ENCODE measurements at regions not wholly inside any gene's neighbourhood (a gene's known extent, or its start where the extent isn't known, plus 50 kb on each side); places are given as distances from the start of the nearest gene placed in this dataset.

DNA sequence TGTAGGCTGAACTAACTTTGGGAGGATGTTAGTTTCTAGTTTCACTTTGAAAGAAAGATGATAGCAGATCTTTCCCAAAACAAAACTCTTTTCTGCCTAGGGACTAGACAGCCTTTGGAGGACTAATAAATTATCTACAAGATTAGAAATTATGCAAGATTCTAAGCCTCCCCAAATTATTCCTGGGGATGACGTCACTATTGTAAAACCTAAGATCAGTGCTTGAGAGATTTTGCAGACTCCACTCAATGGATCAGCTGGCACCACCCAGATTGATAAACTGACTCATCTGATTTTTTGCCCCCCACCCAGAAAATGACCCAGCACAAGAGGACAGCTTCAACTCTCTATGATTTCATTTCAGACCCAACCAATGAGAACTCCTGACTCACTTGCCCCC lies 1057.9 kb upstream of the DIAPH2 start:
- no peak overlapping the region for H3K27ac ChIP-seq (ENCODE audit: low read length)
- no peaks in the 10 kb centered on the region for H3K27me3 ChIP-seq (ENCODE audit: low read length)
- ATAC-seq (no peak), DNase-seq (no peak)
- no peaks in the 10 kb centered on the region for H3K36me3 ChIP-seq (ENCODE audit: low read depth, low read length)
- POLR2A ChIA-PET (ENCODE audit: unreplicated experiment) = no interaction called here
- no peaks in the 10 kb centered on the region for H3K79me2 ChIP-seq (ENCODE audit: low read length)
- TF ChIP-seq EZH2 (IDR thresholded peaks at IDR 0.05; ENCODE audit: low read length, unreplicated experiment) (no peak), EZH2phosphoT487 (IDR thresholded peaks at IDR 0.05; ENCODE audit: borderline replicate concordance, low read length) (no peak)
- TF ChIP-seq, protein P1, sequence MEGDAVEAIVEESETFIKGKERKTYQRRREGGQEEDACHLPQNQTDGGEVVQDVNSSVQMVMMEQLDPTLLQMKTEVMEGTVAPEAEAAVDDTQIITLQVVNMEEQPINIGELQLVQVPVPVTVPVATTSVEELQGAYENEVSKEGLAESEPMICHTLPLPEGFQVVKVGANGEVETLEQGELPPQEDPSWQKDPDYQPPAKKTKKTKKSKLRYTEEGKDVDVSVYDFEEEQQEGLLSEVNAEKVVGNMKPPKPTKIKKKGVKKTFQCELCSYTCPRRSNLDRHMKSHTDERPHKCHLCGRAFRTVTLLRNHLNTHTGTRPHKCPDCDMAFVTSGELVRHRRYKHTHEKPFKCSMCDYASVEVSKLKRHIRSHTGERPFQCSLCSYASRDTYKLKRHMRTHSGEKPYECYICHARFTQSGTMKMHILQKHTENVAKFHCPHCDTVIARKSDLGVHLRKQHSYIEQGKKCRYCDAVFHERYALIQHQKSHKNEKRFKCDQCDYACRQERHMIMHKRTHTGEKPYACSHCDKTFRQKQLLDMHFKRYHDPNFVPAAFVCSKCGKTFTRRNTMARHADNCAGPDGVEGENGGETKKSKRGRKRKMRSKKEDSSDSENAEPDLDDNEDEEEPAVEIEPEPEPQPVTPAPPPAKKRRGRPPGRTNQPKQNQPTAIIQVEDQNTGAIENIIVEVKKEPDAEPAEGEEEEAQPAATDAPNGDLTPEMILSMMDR (conservative IDR thresholded peaks at IDR 0.05; ENCODE audit: low read depth, low read length) = no peak
- no peaks in the 10 kb centered on the region for H3F3A ChIP-seq (ENCODE audit: low read length, unreplicated experiment)
- H3K9me3 ChIP-seq (ENCODE audit: low read length) = 0 out of 2 replicates have a peak, but pooled peaks cover 6% of the 10 kb centered on the region
- no peak overlapping the region for H2AFZ ChIP-seq (ENCODE audit: low read length)
- no TSS peak for BruUV-seq (replicated peaks)
- no peaks in the 10 kb centered on the region for H3K9me2 ChIP-seq (replicated peaks; ENCODE audit: low read length)
- intact Hi-C loops (cut with micrococcal nuclease) = no loop called here
- H3K4me1 ChIP-seq (ENCODE audit: insufficient read depth, low read length) = no peaks in the 10 kb centered on the region
- CTCF ChIA-PET = no interaction called here
- H4K20me1 ChIP-seq (ENCODE audit: low read length) = no peaks in the 10 kb centered on the region
- no peak overlapping the region for H3K9ac ChIP-seq (ENCODE audit: low read length)
- H3K4me3 ChIP-seq (ENCODE audit: low read length) = no peak overlapping the region
- no peak overlapping the region for H3K4me2 ChIP-seq (ENCODE audit: low read length)

DNA sequence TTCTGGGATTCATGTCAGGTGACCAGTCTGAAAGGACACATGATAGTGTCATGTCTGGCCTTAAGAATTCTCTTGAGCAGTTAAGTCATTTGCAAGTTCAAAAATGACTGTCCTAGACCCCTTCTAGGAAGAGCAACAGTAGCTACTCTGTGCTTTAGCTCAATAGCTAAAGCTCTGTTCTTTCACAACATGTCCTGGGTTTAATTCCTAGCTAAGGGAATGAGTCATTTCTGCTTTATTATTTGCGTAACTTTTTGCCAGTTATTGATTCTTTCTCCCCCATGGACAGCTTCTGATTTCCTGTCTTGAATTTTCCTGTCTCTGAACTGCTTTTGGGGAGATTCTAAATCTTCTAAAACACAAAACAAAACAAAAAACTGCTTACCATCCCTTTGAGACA lies 1055.8 kb upstream of the DIAPH2 start:
- Histone ChIP-seq H3K9me2 (replicated peaks; ENCODE audit: low read length) (no peaks in the 10 kb centered on the region), H2AFZ (ENCODE audit: low read length) (no peak overlapping the region), H3K9ac (ENCODE audit: low read length) (no peak overlapping the region), H3K36me3 (ENCODE audit: low read depth, low read length) (no peaks in the 10 kb centered on the region), H3K79me2 (ENCODE audit: low read length) (no peaks in the 10 kb centered on the region), H3K4me3 (ENCODE audit: low read length) (no peak overlapping the region), H3K4me1 (ENCODE audit: insufficient read depth, low read length) (no peaks in the 10 kb centered on the region), H3F3A (ENCODE audit: low read length, unreplicated experiment) (no peaks in the 10 kb centered on the region), H3K9me3 (ENCODE audit: low read length) (0 out of 2 replicates have a peak, but pooled peaks cover 9% of the 10 kb centered on the region), H4K20me1 (ENCODE audit: low read length) (no peaks in the 10 kb centered on the region), H3K4me2 (ENCODE audit: low read length) (no peak overlapping the region), H3K27ac (ENCODE audit: low read length) (no peak overlapping the region), H3K27me3 (ENCODE audit: low read length) (no peaks in the 10 kb centered on the region)
- TF ChIP-seq, protein P1 (conservative IDR thresholded peaks at IDR 0.05; ENCODE audit: low read depth, low read length) = no peak
- no peak for TF ChIP-seq EZH2 (IDR thresholded peaks at IDR 0.05; ENCODE audit: low read length, unreplicated experiment)
- DNase-seq = no peak
- ATAC-seq = no peak
- intact Hi-C loops (cut with micrococcal nuclease) = no loop called here
- CTCF ChIA-PET = no interaction called here
- POLR2A ChIA-PET (ENCODE audit: unreplicated experiment) = no interaction called here
- BruUV-seq (replicated peaks) = no TSS peak

DNA sequence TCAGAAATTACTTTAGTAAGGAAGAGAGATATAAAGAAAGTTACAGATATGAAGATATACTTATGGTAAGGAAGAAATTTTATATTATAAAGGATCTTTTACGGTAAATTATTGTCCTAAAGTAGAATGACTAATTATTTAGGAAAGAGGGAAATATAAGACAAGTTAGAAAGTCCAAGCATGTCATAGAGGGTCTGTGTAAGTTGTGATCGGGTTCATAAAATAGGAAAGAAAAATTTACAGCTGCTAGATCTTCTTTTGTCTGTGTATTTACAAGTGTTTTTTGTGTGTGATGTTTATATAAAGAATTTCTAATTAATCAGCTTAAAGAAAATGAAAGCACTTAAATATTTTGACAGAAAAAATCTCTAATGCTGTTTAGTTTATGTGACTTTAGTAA lies 1054.9 kb upstream of the DIAPH2 start:
- 0 out of 2 replicates have a peak, but pooled peaks cover 9% of the 10 kb centered on the region for H3K9me3 ChIP-seq (ENCODE audit: low read length)
- no peak overlapping the region for H2AFZ ChIP-seq (ENCODE audit: low read length)
- H3K4me1 ChIP-seq (ENCODE audit: insufficient read depth, low read length) = no peaks in the 10 kb centered on the region
- DNase-seq (no peak), ATAC-seq (no peak)
- no TSS peak for BruUV-seq (replicated peaks)
- no peaks in the 10 kb centered on the region for H3K36me3 ChIP-seq (ENCODE audit: low read depth, low read length)
- H3K27me3 ChIP-seq (ENCODE audit: low read length) = no peaks in the 10 kb centered on the region
- H3F3A ChIP-seq (ENCODE audit: low read length, unreplicated experiment) = no peaks in the 10 kb centered on the region
- intact Hi-C loops (cut with micrococcal nuclease) = no loop called here
- ChIA-PET CTCF (no interaction called here), POLR2A (ENCODE audit: unreplicated experiment) (no interaction called here)
- no peak overlapping the region for H3K27ac ChIP-seq (ENCODE audit: low read length)
- no peak overlapping the region for H3K9ac ChIP-seq (ENCODE audit: low read length)
- H3K9me2 ChIP-seq (replicated peaks; ENCODE audit: low read length) = no peaks in the 10 kb centered on the region
- H3K79me2 ChIP-seq (ENCODE audit: low read length) = no peaks in the 10 kb centered on the region
- H4K20me1 ChIP-seq (ENCODE audit: low read length) = no peaks in the 10 kb centered on the region
- no peak overlapping the region for H3K4me2 ChIP-seq (ENCODE audit: low read length)
- H3K4me3 ChIP-seq (ENCODE audit: low read length) = no peak overlapping the region
- no peak for TF ChIP-seq EZH2phosphoT487 (IDR thresholded peaks at IDR 0.05; ENCODE audit: borderline replicate concordance, low read length)
- no peak for TF ChIP-seq EZH2 (IDR thresholded peaks at IDR 0.05; ENCODE audit: low read length, unreplicated experiment)
- TF ChIP-seq, protein P1 (conservative IDR thresholded peaks at IDR 0.05; ENCODE audit: low read depth, low read length) = no peak
